Epithelial cell of esophagus (primary cell): ENCODE measurements at regions not wholly inside any gene's neighbourhood (a gene's known extent, or its start where the extent isn't known, plus 50 kb on each side); places are given as distances from the start of the nearest gene placed in this dataset.
"Not testable (repeated sequence)": the region's sequence is repeated elsewhere in the genome, so short reads cannot be mapped to it uniquely, and the experiment has no call there.

Experiments
- DNase-seq: peaks from one replicate; pipeline ENCODE4 v3.0.0; 2010; ENCODE audit warnings: low read depth
- H3K4me3 ChIP-seq: 2 replicates; pipeline ENCODE4 v1.5.1; 2011; ENCODE audit warnings: mild to moderate bottlenecking, low read length, control low read depth
- TF ChIP-seq, protein P1 (sequence below): IDR thresholded peaks from 2 replicates; pipeline ENCODE4 v1.5.1; 2011; ENCODE audit warnings: low read depth, mild to moderate bottlenecking, low read length, control low read depth, inconsistent platforms; ENCODE audit not compliant: insufficient read depth; ENCODE audit errors: missing control alignments

DNA sequence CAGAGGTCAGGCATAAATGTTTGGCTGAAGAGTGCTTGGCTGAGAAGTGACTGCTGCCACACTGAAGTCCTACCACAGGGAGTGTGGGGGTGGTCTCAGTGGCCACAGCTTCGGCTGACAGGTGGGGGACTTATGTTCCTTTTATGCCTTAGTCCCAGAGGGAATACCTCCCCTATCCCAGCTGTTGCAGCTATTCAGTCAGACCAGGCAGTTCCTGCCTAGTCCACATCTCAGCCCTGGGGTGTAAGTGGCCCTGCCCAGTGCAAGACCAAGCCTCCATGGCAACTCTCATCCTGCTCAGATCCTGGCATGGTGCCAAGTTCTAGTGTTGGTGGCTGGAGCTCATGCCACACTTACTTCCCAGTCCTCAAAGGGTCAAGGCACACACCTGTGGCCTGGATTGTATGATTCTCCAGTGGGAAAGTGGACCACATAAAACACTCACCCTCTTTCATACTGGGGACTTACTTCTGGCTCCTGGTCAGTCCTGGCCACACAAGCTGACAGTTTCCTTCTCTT lies 161.3 kb upstream of the CAND1 start:
- H3K4me3 ChIP-seq = no peak overlapping the region
- DNase-seq = no peak
- TF ChIP-seq, protein P1, sequence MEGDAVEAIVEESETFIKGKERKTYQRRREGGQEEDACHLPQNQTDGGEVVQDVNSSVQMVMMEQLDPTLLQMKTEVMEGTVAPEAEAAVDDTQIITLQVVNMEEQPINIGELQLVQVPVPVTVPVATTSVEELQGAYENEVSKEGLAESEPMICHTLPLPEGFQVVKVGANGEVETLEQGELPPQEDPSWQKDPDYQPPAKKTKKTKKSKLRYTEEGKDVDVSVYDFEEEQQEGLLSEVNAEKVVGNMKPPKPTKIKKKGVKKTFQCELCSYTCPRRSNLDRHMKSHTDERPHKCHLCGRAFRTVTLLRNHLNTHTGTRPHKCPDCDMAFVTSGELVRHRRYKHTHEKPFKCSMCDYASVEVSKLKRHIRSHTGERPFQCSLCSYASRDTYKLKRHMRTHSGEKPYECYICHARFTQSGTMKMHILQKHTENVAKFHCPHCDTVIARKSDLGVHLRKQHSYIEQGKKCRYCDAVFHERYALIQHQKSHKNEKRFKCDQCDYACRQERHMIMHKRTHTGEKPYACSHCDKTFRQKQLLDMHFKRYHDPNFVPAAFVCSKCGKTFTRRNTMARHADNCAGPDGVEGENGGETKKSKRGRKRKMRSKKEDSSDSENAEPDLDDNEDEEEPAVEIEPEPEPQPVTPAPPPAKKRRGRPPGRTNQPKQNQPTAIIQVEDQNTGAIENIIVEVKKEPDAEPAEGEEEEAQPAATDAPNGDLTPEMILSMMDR = no peak

DNA sequence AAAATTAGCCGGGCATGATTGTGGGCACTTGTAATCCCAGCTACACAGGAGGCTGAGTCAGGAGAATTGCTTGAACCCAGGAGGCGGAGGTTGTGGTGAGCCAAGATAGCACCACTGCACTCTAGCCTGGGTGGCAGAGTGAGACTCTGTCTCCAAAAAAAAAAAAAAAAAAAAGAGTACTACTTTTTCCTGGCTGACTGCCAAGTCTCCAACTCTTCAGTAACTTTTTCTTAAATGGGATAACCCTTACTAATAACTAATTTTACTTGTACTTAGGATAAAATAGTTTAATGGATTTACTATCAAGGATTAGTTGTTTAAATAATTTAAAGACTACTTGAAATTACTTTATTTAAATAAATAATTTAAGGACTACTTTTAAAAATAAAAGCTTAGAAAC lies 158.8 kb upstream of the CAND1 start:
- not testable (repeated sequence) for H3K4me3 ChIP-seq, DNase-seq

DNA sequence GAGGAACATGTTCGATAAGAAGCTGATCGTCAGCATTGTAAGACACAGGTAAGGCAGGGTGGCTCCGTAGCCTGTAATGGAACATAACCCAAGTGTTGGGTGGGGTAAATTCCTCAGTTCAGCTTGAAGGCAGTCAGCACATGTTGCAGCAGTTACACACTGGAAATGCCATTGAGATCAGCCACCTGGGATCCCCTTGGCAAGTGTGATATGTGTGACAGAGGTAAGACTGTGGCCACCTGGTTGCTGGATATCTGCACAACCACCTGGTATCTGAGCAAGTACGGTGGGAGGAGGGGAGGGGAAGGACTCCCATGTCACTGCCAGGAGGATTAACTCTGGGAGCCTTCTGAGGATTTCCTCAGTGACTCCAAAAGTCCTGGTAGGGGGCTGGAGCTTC lies 158.0 kb upstream of the CAND1 start:
- peak; percentile 34 for DNase-seq
- H3K4me3 ChIP-seq = no peak overlapping the region
- TF ChIP-seq, protein P1 = no peak

DNA sequence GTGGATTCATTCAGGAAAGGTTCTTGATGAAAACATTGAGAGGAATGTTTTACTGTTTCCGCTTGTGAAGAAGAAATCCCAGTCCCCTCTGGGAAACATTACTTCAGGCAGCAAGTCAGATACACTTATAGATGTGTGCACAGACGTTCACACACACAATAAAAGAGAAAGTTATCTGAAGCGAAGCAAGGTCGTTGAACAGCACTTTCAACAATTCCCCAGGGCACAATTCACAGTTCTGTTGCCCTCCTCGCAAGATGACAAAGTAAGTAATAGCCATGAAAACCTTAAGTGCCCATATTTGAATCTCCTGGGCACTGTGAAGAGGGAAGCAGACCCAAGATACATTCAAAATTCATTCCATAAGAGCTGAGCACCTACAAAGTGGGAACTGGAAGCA lies 156.6 kb upstream of the CAND1 start:
- no peak for DNase-seq
- no peak overlapping the region for H3K4me3 ChIP-seq
- TF ChIP-seq, protein P1 = no peak

DNA sequence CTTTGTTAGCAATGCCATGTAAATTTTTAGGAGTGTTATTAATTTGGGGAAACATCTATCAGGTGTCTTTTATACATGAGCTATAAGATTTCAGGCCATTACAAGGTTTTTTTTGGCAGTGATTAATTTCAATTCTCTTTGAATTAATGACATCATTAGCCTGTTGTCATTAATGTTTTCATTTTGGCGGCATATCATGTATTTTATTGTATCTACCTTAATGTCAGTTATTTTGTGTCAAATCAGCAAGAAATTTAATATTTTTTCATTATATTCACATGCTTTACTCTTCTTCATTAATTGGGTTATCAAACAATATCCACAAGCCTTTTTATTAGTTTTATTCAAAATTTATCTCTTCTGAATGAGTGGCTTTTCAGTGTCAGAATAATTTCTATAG lies 153.0 kb upstream of the CAND1 start:
- TF ChIP-seq, protein P1 = no peak
- DNase-seq = no peak
- no peak overlapping the region for H3K4me3 ChIP-seq

DNA sequence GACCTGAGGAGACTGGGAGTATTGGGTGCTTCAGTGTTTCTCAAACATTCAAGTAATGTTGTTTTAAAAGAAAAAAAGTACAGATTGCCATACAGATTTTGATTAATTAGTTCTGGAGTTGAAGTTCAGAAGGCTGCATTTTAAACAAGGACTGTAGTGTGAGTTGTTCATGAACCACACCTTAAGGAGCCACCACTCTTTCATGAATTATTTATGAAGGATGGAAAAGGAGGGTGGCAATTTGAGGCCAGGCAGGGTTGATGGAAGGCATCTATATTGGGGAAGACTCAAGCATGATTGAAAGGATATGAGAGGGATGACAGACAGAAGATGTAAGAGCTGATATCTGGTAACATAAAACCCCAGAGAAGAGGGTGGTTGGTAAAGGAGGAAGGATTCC lies 146.6 kb upstream of the CAND1 start:
- DNase-seq = no peak
- TF ChIP-seq, protein P1 = no peak

DNA sequence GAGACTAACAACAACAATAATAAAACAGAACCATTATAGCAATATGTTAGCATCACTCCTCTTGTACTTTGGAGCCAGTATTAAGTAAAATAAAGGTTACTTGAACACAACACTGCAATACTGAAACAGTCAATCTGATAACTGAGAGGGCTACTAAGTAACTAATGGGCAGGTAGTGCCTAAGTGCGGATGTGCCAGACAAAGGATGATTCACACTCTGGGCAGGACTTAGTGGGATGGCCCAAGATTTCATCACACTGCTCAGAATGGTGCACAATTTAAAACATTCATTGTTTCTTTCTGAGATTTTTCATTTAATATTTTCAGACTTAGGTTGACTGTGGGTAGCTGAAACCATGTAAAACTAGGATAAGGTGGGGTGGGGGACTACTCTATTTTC lies 131.9 kb upstream of the CAND1 start:
- TF ChIP-seq, protein P1 = no peak
- peak; percentile 86 for DNase-seq
- H3K4me3 ChIP-seq = no peak overlapping the region

More for the DNA sequence above, 146.6 kb upstream of the CAND1 start:
- no peak overlapping the region for H3K4me3 ChIP-seq
